H1 (cell line): ENCODE measurements at regions not wholly inside any gene's neighbourhood (a gene's known extent, or its start where the extent isn't known, plus 50 kb on each side); places are given as distances from the start of the nearest gene placed in this dataset.

ENCODE experiments used
- NRF1 ChIP-seq: IDR thresholded peaks from 2 replicates; pipeline ENCODE4 v1.6.1; 2011; ENCODE audit warnings: mild to moderate bottlenecking, low read depth, low read length, improper control_type of control experiment
- TBP ChIP-seq: IDR thresholded peaks from 2 replicates; pipeline ENCODE4 v1.6.1; 2011; ENCODE audit warnings: low read depth, low read length, improper control_type of control experiment
- TF ChIP-seq, protein P1 (sequence below): IDR thresholded peaks from 2 replicates; pipeline ENCODE4 v1.6.1; 2011; ENCODE audit warnings: low read depth, mild to moderate bottlenecking, low read length; ENCODE audit not compliant: insufficient read depth
- TF ChIP-seq, protein P2 (sequence below): IDR thresholded peaks from 2 replicates; pipeline ENCODE4 v1.6.1; 2012; ENCODE audit warnings: inconsistent platforms

DNA sequence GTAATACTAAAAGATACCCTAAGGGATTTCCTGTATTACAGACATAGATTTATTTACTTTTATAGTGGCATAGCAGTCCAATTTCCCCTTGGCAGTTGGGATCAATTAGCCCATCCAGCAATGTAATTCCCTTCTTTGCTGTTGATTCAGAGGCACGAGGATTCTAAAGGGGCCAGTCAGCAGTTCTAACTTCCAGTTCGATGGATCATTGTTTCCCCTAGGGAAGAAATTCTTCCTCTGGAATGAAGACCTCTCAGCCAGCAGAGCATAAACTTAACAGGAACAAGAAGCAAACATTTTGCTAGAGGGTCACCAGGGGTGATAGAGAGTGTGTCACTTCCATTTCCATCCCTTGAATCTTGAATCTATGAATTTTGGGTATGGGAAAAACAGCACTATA is 395.7 kb upstream of the NOVA1 start (continued):
- TF ChIP-seq TBP = no peak
- TF ChIP-seq NRF1 = no peak
- TF ChIP-seq, protein P1, sequence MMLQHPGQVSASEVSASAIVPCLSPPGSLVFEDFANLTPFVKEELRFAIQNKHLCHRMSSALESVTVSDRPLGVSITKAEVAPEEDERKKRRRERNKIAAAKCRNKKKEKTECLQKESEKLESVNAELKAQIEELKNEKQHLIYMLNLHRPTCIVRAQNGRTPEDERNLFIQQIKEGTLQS = no peak
- TF ChIP-seq, protein P2, sequence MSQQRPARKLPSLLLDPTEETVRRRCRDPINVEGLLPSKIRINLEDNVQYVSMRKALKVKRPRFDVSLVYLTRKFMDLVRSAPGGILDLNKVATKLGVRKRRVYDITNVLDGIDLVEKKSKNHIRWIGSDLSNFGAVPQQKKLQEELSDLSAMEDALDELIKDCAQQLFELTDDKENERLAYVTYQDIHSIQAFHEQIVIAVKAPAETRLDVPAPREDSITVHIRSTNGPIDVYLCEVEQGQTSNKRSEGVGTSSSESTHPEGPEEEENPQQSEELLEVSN = no peak
